ENCODE measurements at regions not wholly inside any gene's neighbourhood (a gene's known extent, or its start where the extent isn't known, plus 50 kb on each side); places are given as distances from the start of the nearest gene placed in this dataset.

GRCh38 chr5:125581311-125581710, 834.9 kb upstream of the ZNF608 start:
- DNase-seq (ENCODE audit: low spot score) = no peak
- no peak for ATAC-seq
- intact Hi-C loops (cut with DNase I) = no loop called here

- DNase-seq (ENCODE audit: low spot score) (peak; percentile 59), ATAC-seq (peak; percentile 67)
- intact Hi-C loops (cut with DNase I) = no loop called here
These were observed 835.9 kb upstream of the ZNF608 start for GRCh38 chr5:125582352-125582751.

GRCh38 chr5:125583321-125584139, 837.1 kb upstream of the ZNF608 start:
- peak; percentile 77 for ATAC-seq

GRCh38 chr5:125584140-125584520, 837.7 kb upstream of the ZNF608 start:
- intact Hi-C loops (cut with DNase I) = no loop called here
- DNase-seq (ENCODE audit: low spot score) = no peak
- ATAC-seq = peak; percentile 86

More at GRCh38 chr5:125583321-125584139, 837.1 kb upstream of the ZNF608 start:
- intact Hi-C loops (cut with DNase I) = no loop called here
- DNase-seq (ENCODE audit: low spot score) = no peak

- ATAC-seq = no peak
- DNase-seq (ENCODE audit: low spot score) = no peak
- intact Hi-C loops (cut with DNase I) = no loop called here
These were observed 835.6 kb upstream of the GRAMD2B start for GRCh38 chr5:125587631-125588030.

- no peak for ATAC-seq
- DNase-seq (ENCODE audit: low spot score) = no peak
- intact Hi-C loops (cut with DNase I) = no loop called here
These were observed 830.4 kb upstream of the GRAMD2B start for GRCh38 chr5:125592856-125593255.

GRCh38 chr5:125595095-125595494, 828.1 kb upstream of the GRAMD2B start:
- DNase-seq (ENCODE audit: low spot score) (no peak), ATAC-seq (peak; percentile 61)
- intact Hi-C loops (cut with DNase I) = no loop called here

GRCh38 chr5:125595845-125596244, 827.4 kb upstream of the GRAMD2B start:
- no peak for DNase-seq (ENCODE audit: low spot score)
- no peak for ATAC-seq
- intact Hi-C loops (cut with DNase I) = no loop called here

- intact Hi-C loops (cut with DNase I) = no loop called here
- ATAC-seq (peak; percentile 36), DNase-seq (ENCODE audit: low spot score) (no peak)
These were observed 825.9 kb upstream of the GRAMD2B start for GRCh38 chr5:125597338-125597737.

GRCh38 chr5:125600559-125600958, 822.6 kb upstream of the GRAMD2B start:
- intact Hi-C loops (cut with DNase I) = no loop called here
- no peak for DNase-seq (ENCODE audit: low spot score)
- no peak for ATAC-seq

- intact Hi-C loops (cut with DNase I) = no loop called here
- DNase-seq (ENCODE audit: low spot score) (no peak), ATAC-seq (no peak)
These were observed 821.0 kb upstream of the GRAMD2B start for GRCh38 chr5:125602184-125602583.

- ATAC-seq (no peak), DNase-seq (ENCODE audit: low spot score) (no peak)
- intact Hi-C loops (cut with DNase I) = no loop called here
These were observed 819.9 kb upstream of the GRAMD2B start for GRCh38 chr5:125603321-125603720.

- no peak for ATAC-seq
- intact Hi-C loops (cut with DNase I) = no loop called here
- no peak for DNase-seq (ENCODE audit: low spot score)
These were observed 819.1 kb upstream of the GRAMD2B start for GRCh38 chr5:125604104-125604503.

GRCh38 chr5:125607018-125607417, 816.2 kb upstream of the GRAMD2B start:
- no peak for DNase-seq (ENCODE audit: low spot score)
- intact Hi-C loops (cut with DNase I) = no loop called here
- no peak for ATAC-seq

- intact Hi-C loops (cut with DNase I) = no loop called here
- DNase-seq (ENCODE audit: low spot score) = no peak
- no peak for ATAC-seq
These were observed 814.2 kb upstream of the GRAMD2B start for GRCh38 chr5:125609011-125609410.

- ATAC-seq (no peak), DNase-seq (ENCODE audit: low spot score) (no peak)
- intact Hi-C loops (cut with DNase I) = no loop called here
These were observed 812.3 kb upstream of the GRAMD2B start for GRCh38 chr5:125610892-125611291.

GRCh38 chr5:125611541-125611940, 811.7 kb upstream of the GRAMD2B start:
- ATAC-seq (no peak), DNase-seq (ENCODE audit: low spot score) (no peak)
- intact Hi-C loops (cut with DNase I) = no loop called here

- DNase-seq (ENCODE audit: low spot score) = peak; percentile 56
- intact Hi-C loops (cut with DNase I) = no loop called here
- peak; percentile 52 for ATAC-seq
These were observed 811.0 kb upstream of the GRAMD2B start for GRCh38 chr5:125612181-125612721.

- no peak for DNase-seq (ENCODE audit: low spot score)
- intact Hi-C loops (cut with DNase I) = no loop called here
- ATAC-seq = peak; percentile 64
These were observed 810.4 kb upstream of the GRAMD2B start for GRCh38 chr5:125612776-125613175.

GRCh38 chr5:125630237-125630636, 793.0 kb upstream of the GRAMD2B start:
- no peak for ATAC-seq
- DNase-seq (ENCODE audit: low spot score) = no peak
- intact Hi-C loops (cut with DNase I) = no loop called here

- ATAC-seq = no peak
- no peak for DNase-seq (ENCODE audit: low spot score)
- intact Hi-C loops (cut with DNase I) = no loop called here
These were observed 789.7 kb upstream of the GRAMD2B start for GRCh38 chr5:125633523-125633922.
